GM19468 (cell line): ENCODE measurements at regions not wholly inside any gene's neighbourhood (a gene's known extent, or its start where the extent isn't known, plus 50 kb on each side); places are given as distances from the start of the nearest gene placed in this dataset.

Experiments used
- ATAC-seq: cut with Tn5 transposase; IDR thresholded peaks from one replicate; pipeline ENCODE4 v1.9.1; 2021; ENCODE audit warnings: mild to moderate bottlenecking, moderate library complexity, moderate number of reproducible peaks; ENCODE audit not compliant: unreplicated experiment; ENCODE audit errors: extremely low read depth

DNA sequence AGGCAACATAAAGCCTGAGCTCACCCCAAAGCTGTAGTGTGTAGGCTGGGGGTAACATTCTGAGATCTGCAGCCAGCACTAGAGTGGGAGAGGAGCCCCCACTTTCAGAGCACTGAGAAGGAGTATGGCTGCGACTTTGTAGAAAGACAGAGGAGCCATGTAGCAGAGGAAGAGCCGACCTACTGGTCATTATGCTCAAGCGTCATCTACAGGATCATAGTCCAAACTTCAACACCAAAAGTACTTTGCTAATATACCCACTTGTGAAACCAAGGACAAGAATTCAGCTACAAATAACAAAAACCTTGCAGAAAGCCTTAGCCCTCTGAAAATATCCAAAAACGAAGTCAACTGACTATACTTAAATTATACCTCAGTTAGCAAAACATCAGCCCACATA, 330.1 kb downstream of the MAN2A1 start:
- no peak for ATAC-seq

DNA sequence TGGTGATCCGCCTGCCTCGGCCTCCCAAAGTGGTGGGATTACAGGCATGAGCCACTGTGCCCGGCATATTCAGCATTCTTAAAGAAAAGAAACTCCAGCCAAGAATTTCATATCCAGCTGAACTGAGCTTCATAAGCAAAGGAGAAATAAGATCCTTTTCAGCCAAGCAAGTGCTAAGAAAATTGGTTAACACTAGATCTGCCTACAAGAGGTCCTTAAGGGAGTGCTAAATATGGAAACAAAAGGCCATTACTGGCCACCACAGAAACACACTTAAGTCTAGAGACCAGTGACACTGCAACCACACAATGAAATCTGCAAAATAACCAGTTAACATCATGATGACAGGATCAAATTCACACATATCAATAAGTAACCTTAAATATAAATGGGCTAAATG, 331.5 kb downstream of the MAN2A1 start:
- no peak for ATAC-seq

DNA sequence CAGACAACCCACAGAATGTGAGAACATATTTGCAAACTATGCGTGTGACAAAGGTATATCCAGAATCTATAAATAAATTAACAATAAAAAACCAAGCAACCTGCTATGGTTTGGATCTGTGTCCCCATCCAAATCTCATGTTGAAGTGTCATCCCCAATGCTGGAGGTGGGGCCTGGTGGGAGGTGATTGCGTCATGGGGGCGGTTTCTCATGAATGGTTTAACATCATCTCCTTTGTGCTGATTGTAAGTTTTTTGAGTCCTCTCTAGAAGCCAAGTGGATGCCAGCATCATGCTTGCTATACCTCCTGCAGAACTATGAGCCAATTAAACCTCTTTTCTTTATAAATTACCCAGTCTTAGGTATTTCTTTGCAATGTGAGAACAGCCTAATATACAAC, 335.4 kb downstream of the MAN2A1 start:
- ATAC-seq = no peak

DNA sequence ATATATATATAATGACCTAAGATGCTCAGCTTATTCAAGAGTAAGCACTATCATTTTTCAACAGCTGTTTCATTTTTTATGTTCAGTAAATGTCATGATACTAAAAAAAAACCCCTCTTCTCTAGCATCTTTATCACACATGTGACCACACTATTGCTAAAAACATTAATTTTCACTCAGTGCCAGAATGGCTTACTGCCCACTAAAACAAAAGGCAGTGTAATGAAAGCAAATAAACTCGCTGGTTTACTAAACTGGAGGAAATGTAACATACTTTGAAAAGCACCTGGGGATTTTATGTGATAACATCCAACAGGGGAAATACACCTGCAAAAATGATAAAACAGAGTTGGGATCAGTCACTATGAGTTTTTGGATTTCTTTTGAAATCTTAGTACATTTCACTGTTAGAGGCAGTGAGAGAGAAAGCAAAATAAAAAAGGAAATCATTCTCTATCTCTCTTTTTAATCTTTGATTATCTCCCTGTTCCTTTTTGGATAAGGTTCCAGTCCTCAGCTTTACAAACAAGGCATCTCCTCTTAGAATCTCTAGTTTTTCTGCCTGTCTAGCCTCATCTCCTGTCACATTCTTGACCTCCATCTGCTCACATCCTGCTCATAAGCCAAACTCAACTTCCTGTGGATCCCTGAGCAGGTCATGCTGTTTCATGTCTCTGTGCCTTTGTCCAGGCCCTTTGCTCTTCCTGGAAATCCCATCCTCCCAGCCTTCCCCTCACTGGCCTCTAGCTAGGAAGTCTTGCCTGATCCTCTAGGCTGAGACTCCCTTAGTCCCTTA, 338.0 kb downstream of the MAN2A1 start:
- no peak for ATAC-seq

DNA sequence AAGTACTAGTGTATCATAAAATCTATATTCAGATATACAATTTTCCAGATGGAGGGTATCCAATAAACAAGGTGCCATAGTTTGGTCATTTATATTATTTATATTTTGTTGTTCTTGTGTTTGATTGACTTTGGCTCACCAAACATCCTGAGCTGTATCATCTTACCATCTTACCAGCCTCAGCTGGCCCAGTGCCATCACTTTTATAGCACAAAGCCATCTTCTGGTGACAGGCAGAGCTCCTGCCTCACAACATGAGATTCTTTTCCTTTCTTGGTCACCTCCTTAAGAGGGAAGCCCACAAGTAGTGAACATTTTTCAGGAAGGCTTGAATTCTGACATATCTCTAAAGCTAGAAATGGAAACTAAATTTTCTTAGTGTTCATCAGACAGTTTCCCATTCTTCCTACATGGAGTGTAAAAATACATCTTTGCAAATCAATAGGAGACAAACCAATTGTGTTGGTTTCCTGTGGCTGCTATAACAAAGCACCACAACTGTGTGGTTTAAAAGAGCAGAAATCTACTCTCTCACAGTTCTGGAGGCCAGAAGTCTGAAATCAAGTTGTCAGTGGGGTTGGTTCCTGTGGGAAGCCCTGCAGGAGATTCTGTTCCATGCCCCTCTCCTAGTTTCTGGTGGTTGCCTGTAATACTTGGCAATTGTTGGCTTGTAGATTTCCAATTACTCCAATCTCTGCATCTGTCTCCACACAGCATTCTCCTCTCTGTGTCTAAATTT, 341.8 kb downstream of the MAN2A1 start:
- no peak for ATAC-seq

DNA sequence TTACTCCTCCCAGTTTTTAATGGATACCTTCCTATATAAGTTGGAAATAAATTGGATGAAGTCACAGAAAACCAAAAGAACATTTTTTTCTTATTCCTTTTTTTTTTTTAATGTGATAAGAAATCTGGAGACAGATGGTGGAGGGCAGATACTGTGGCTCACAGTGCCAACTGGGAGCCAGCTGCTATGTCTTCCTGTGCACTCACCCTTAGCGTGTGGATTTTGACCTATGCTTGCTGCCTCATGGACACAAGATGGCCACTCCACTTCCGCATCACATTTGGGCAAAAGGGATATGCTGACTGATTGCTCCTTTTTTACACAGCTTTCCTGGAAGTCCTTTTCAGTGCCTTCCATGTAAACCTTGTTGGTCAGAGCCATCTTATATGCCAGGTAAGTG, 342.6 kb downstream of the MAN2A1 start:
- no peak for ATAC-seq

DNA sequence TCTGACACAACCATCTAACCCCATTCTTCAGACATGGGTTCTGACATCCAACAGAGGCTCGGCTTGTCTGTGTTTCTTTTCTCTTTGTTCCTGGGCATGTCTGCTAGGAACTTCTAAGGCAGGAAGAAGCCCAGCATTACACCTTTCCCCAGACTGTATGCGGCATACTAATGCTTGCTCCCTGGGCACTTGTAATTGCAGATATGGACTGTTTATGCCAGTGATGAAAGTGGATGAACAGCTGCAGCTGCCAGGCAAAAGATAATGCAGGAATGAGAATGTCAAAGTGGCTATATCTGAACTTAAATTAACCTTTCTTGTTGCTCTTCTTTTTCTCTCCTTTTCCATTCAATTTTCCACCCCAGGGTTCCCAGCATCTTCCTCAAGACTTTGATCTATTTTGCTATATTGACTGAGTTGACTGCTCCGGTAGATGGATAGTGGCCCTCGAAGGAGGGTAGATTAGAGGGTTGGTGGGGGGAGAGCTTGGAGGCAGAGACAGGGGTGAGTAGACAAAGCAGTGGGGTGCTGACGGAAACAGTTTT, 344.4 kb downstream of the MAN2A1 start:
- no peak for ATAC-seq

DNA sequence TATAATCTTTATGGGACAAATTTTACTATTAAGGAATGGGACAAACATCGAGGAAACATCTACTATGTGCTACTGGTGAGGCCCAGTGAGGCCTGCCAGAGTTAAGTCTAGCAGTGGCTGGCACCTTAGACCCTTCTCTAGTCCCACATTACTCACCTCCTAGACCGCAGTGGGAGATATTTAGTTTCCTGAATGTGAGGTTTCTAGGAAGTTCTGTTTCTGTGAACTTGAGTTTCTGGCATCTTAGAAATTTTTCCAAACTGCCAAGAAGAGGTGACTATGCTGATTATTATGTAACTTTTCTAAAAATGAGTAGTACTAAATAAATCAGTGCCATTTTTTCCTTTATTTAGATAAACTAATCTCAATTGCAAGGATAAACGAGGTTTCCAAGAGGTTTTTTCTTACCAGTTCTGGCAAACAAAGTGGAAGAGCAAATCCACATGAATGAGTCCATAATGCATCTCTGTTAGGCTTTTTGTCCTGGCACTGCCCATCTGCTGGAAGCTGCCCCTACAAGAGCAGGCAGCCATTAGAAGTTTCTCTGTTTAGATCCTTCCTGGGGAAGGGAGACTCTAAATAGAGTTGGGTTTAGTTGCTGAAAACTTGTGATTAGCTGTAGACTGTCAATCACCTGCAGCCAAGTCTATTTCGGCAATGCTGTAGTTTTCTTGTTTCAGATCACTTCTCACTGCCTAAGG, 348.7 kb downstream of the MAN2A1 start:
- ATAC-seq = no peak

DNA sequence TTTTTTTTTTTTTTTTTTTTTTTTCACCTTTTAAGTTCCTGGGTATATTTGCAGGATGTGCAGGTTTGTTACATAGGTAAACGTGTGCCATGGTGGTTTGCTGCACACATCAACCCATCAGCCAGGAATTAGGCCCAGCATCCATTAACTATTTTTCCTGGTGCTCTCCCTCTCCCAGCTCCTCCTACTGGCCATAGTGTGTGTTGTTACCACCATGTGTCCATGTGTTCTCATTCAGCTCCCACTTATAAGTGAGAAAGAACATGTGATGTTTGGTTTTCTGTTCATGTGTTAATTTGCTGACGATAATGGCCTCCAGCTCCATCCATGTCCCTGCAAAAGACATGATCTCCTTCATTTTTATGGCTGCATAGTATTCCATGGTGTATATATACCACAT, 350.5 kb downstream of the MAN2A1 start:
- ATAC-seq = no peak

DNA sequence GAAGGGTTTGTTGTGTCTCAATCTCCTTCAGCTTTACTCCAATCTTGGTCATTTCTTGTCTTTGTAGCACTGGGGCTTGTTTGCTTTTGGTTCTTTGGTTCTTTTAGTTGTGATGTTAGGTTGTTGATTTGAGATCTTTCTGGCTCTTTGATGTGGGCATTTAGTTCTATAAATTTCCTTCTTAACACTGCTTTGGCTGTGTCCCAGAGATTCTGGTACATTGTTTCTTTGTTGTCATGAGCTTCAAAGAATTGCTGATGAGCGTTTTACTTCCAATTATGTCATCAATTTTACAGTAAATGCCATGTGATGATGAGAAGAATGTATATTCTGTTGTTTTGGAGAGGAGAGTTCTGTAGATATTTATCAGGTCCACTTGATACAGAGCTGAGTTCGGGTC, 353.3 kb downstream of the MAN2A1 start:
- ATAC-seq = no peak

DNA sequence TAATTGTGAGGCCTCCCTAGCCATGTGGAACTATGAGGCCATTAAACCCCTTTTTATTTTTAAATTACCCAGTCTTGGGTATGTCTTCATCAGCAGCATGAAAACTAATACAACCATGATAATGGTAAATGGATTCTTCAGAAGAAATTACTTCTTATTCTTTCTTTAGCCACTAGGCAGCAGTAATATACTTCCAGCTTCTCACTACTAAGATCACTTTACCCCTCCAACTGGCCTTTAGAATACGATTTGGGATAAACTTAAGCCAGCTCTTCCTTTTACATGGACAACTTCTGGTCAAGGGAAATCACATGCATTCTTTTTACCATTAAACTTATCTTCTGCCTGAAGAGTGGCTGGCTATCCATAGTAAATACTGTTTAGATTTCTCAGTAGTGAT, 355.4 kb downstream of the MAN2A1 start:
- ATAC-seq = no peak

DNA sequence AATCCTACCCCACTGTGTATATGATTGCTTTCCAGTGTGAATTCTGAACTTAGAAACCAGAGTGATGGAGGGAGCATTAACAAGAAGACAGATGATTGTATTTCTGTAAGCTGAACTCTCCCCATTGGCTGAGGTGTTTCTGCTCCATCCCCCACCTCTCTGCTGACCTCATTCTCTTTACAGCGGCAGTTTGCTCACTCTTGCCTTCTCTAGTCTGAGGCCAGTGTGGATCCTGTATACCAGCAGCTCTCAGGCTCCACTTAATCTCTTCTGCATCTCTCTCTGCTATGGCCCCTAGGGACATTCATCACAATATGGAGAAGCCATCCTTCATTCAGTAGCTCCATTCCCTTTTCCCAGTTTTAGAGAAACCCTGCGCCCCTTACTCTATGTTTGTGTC, 358.8 kb downstream of the MAN2A1 start:
- no peak for ATAC-seq

DNA sequence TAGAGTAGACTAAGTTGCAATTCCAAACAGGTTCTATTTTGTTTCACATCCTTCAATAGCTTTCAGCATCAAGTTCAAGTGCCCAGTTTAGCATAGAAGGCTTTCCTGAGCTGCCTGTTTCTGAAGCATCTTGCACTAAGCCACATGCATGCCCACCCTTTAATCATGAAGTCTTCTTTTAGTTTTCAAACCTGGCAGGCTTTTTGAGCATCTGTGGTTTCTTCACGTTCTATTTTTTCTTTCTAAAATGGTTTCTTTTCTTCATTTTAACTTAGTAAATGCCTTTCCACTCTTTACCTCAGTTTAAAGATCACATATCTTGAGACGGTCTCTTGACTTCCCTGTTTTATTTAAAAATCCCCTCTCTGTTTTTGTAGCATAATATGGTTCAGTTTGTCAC, 360.1 kb downstream of the MAN2A1 start:
- ATAC-seq = no peak

DNA sequence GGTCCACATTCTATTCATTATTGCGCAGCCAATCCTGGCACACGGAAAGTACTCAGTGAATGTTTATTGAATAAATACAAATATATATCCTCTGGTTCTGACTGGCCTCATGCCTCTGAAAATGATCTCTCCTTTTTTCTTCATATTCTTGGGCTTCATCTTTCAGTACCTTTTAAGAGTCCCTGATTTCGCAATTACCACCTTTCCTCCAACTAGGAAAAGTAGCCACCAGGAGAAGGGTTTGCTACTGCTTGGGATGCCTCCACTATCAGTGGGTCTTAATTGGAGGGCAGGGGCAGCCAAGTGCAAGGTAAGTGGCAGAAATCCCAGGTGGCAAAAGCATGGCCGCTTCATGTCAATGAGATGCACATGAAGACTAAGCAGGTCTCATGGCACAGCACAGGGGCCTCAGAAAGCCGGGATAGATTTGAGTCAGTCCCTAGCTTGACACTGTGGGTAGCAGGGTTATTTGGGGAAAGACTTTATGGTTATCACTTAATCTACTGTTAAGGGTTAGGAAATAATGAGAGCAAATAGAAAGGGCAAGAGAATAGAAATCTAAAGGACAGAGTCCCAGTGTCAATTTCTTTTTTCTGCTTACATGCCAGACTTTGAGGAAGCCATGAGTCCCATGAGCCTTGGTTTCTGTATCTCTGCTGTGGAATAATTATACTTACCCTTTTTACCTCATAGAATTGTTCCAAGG, 361.1 kb downstream of the MAN2A1 start:
- ATAC-seq = no peak

DNA sequence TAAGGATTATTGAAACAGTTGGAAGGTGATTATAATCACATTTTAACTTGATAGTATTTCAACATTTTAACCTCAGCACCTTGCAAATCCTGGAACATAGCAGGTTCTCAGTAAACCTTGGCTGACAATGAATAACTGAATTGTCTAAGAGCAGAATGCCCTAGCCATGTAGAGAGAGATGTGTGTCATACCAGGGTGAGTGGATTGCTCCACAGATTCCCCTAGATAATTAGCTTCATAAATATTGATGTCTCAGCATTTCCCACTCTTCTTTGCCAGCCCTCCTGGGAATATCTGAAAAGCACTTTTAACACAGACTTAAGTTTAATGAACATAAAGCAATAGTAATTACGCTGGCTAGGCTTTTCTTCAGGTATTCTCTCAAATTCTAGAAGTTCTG, 363.5 kb downstream of the MAN2A1 start:
- ATAC-seq = no peak

DNA sequence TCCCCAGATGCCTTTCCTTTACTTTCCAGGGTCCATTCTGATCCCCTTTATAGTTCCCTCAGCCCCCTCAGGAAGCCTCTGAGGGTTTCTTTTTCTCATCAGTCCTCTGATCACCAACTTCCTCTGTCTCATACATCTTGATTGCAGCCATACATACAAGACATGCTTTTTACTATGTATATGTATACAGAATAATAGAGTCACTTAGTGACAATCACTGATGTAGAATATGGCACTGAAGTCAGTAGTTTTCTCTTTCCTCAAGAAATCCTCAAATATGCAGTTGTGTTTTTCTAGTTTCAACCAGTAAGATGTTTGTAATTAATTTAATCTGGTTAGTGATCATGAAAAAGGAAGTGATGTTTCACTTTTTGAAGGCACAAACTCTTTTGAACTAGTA, 364.1 kb downstream of the MAN2A1 start:
- no peak for ATAC-seq

DNA sequence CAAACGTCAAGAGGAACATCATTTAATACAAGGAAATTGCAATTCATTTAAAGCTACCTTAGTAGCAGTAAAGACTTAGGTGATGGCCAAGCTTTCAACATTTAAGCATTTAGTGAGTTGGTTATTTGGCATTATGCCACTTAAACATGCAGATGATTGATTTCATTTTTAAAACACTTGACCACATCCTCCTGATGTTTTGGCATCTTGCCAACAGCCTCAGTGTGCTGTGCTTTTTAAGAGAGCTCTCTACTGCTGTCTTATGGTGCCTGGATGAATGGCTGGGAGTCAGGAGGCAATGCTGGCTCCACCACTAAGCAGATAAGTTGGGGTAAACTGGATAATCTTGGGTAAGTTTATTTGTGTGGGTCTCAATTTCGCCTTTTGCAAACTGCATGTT, 364.5 kb downstream of the MAN2A1 start:
- peak; percentile 78 for ATAC-seq

DNA sequence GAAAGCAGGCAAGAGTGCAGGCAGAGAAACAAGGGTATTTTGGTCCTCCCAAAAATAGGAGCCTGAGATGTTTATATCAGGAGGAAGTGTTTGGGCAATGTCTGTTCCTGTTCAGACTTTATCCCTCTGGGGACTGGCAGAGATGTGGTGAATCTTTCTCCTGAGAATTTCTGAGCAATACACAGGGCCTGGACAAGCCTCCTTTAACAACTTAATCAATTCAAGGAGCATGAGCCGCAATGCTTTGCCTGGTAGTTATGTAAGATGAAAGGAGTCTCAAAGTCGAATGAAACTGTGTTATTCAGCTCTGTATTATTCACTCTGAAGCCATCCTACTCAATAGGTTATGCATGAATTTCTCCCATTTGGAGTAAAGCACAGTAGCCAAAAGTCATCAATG, 365.6 kb downstream of the MAN2A1 start:
- no peak for ATAC-seq

DNA sequence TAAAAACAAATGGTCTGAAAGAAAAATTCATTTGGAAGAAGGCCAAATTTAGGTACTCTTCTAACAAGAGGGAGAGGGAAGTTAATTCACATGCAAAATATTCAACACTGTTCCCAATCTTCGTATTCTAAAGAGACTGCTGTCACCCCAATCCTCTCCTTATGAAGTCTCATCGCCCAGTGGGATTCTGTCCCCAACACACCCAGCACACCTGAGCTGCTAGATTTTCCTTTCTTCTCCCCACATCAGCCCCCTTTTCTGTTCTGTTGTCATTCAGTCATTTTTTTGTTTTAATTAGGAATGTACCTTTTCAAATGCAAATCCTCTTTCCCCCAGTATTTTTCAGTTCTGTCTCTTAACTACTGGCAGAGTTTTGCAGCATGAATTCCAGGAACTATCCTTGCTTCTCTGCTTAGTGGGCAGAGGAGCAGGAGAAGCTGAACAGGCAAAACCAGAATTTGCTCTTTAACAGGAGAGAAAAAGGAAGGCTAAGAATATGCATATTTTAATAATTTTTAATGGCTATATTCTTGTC, 366.9 kb downstream of the MAN2A1 start:
- no peak for ATAC-seq

DNA sequence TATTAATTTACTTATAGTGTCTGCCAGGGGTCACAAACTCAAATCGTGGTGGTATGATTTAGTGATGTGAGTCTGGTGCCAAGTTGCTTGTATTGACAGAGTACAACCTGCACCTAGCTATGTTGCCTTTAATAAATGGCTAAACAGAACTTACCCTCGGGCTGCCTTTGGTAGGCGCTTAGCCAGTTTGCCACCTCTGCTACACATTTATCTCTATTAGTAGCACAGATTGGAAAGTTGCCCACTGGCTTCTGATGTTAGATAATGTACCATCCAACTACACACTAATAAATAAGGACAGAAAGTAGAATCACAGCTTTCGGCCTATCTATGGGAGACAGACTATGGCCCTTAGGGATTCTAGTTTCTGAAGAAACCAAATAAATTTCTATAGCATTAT, 368.4 kb downstream of the MAN2A1 start:
- ATAC-seq = no peak
